ENCODE measurements at regions not wholly inside any gene's neighbourhood (a gene's known extent, or its start where the extent isn't known, plus 50 kb on each side); places are given as distances from the start of the nearest gene placed in this dataset.
"Not testable (repeated sequence)": the region's sequence is repeated elsewhere in the genome, so short reads cannot be mapped to it uniquely, and the experiment has no call there.

- TF ChIP-seq CTCF (conservative IDR thresholded peaks at IDR 0.05): no peak
- no peak for DNase-seq
- H3K4me1 ChIP-seq (ENCODE audit: control insufficient read depth, insufficient read depth, low read length): no peaks in the 10 kb centered on the region
- H3K36me3 ChIP-seq (ENCODE audit: control insufficient read depth, insufficient read depth, low read length): no peaks in the 10 kb centered on the region
- WGBS, 2 experiments (ENCODE audit: insufficient coverage in 1 of 2, insufficient read length in 1 of 2): 89 to 98% methylated on average over 5 to 6 of the region's 6 CpGs
- no peak overlapping the region for H3K4me3 ChIP-seq (ENCODE audit: low read length)
- no peak overlapping the region for H3K4me3 Mint-ChIP-seq
- H3K36me3 Mint-ChIP-seq (ENCODE audit: low read depth): no peaks in the 10 kb centered on the region
- no peaks in the 10 kb centered on the region for H3K27me3 Mint-ChIP-seq (ENCODE audit: insufficient read depth)
- H3K9me3 ChIP-seq (ENCODE audit: control insufficient read depth, low read length): no peaks in the 10 kb centered on the region
- no peaks in the 10 kb centered on the region for H3K27me3 ChIP-seq (ENCODE audit: control insufficient read depth, insufficient read depth, low read length, poor library complexity, severe bottlenecking)
- H3K9ac ChIP-seq (ENCODE audit: extremely low read depth, low read length, poor library complexity, severe bottlenecking): no peak overlapping the region
- H3K27ac ChIP-seq (ENCODE audit: low read depth, low read length): no peak overlapping the region
- peaks cover 3% of the 10 kb centered on the region for H3K9me3 Mint-ChIP-seq
- no peaks in the 10 kb centered on the region for H3K4me1 Mint-ChIP-seq
- no peak overlapping the region for H3K27ac Mint-ChIP-seq
Observed at GRCh38 chr5:112594095-112594850, 143.4 kb upstream of the APC start.

GRCh38 chr5:112594941-112595340, 142.7 kb upstream of the APC start:
- no peak overlapping the region for H3K27ac ChIP-seq (ENCODE audit: low read depth, low read length)
- no peaks in the 10 kb centered on the region for H3K4me1 Mint-ChIP-seq
- H3K9ac ChIP-seq (ENCODE audit: extremely low read depth, low read length, poor library complexity, severe bottlenecking): no peak overlapping the region
- peaks cover 3% of the 10 kb centered on the region for H3K9me3 Mint-ChIP-seq
- H3K9me3 ChIP-seq (ENCODE audit: control insufficient read depth, low read length): no peaks in the 10 kb centered on the region
- H3K36me3 Mint-ChIP-seq (ENCODE audit: low read depth): no peaks in the 10 kb centered on the region
- no peak overlapping the region for H3K4me3 Mint-ChIP-seq
- DNase-seq: no peak
- no peak for TF ChIP-seq CTCF (conservative IDR thresholded peaks at IDR 0.05)
- 96 to 100% methylated on average over 1 of the region's 1 CpG for WGBS, 2 experiments (ENCODE audit: insufficient coverage in 1 of 2, insufficient read length in 1 of 2)
- H3K4me1 ChIP-seq (ENCODE audit: control insufficient read depth, insufficient read depth, low read length): no peaks in the 10 kb centered on the region
- H3K27me3 Mint-ChIP-seq (ENCODE audit: insufficient read depth): no peaks in the 10 kb centered on the region
- H3K36me3 ChIP-seq (ENCODE audit: control insufficient read depth, insufficient read depth, low read length): no peaks in the 10 kb centered on the region
- H3K4me3 ChIP-seq (ENCODE audit: low read length): no peak overlapping the region
- no peaks in the 10 kb centered on the region for H3K27me3 ChIP-seq (ENCODE audit: control insufficient read depth, insufficient read depth, low read length, poor library complexity, severe bottlenecking)
- H3K27ac Mint-ChIP-seq: no peak overlapping the region

DNA sequence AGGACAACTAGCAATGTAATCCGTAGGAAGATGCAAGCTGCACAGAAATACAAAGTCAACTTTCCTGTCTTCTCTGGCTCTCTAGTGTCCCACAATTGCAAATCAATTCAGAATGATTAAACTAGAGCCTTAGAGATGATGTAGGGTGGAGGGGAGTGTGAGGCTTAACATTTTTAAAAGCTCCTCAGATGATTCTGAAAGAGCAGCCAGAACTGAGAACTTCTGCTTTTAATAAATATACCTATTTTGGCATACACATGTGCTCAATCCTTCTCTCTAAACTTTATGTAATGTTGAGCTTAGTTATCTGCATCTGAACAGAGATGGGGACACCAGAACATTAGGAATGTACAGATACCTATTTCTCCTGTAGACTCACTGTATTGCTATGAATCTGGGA, 139.9 kb upstream of the APC start:
- H3K4me3 Mint-ChIP-seq: no peak overlapping the region
- WGBS, 2 experiments (ENCODE audit: insufficient coverage in 1 of 2, insufficient read length in 1 of 2): 82% methylated on average over 1 of the region's 1 CpG; no CpG with 5 or more reads in 1 of the 2 experiments
- no peaks in the 10 kb centered on the region for H3K27me3 Mint-ChIP-seq (ENCODE audit: insufficient read depth)

DNA sequence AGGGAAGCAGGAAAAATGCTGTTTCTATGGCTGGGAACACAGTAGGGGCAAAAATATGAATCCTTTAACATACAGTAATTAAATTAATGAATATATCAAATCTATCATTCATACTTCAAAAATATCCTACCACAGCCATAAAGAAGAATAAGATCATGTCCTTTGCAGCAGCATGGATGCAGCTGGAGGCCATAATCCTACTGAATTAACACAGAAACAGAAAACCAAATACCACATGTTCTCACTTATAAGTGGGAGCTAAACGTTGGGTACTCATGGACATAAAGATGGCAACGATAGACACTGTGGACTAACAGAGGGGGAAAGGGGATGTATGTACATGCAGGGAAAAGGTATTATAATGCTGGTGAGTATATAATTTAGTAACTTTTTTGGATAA, 137.2 kb upstream of the APC start:
- H3K4me3 Mint-ChIP-seq; H3K27ac Mint-ChIP-seq; H3K9me3 Mint-ChIP-seq; DNase-seq; H3K27me3 ChIP-seq (ENCODE audit: control insufficient read depth, insufficient read depth, low read length, poor library complexity, severe bottlenecking); H3K9ac ChIP-seq (ENCODE audit: extremely low read depth, low read length, poor library complexity, severe bottlenecking); H3K9me3 ChIP-seq (ENCODE audit: control insufficient read depth, low read length); H3K4me1 ChIP-seq (ENCODE audit: control insufficient read depth, insufficient read depth, low read length); H3K4me1 Mint-ChIP-seq; H3K36me3 ChIP-seq (ENCODE audit: control insufficient read depth, insufficient read depth, low read length); H3K4me3 ChIP-seq (ENCODE audit: low read length); H3K36me3 Mint-ChIP-seq (ENCODE audit: low read depth); H3K27me3 Mint-ChIP-seq (ENCODE audit: insufficient read depth); H3K27ac ChIP-seq (ENCODE audit: low read depth, low read length): not testable (repeated sequence)
- WGBS, 2 experiments (ENCODE audit: insufficient coverage in 1 of 2, insufficient read length in 1 of 2): 0 to 44% methylated on average over 1 to 2 of the region's 2 CpGs

More for the DNA sequence above, 139.9 kb upstream of the APC start:
- Histone ChIP-seq H3K27me3 (ENCODE audit: control insufficient read depth, insufficient read depth, low read length, poor library complexity, severe bottlenecking) (no peaks in the 10 kb centered on the region), H3K27ac (ENCODE audit: low read depth, low read length) (no peak overlapping the region), H3K4me3 (ENCODE audit: low read length) (no peak overlapping the region), H3K4me1 (ENCODE audit: control insufficient read depth, insufficient read depth, low read length) (no peaks in the 10 kb centered on the region), H3K9me3 (ENCODE audit: control insufficient read depth, low read length) (no peaks in the 10 kb centered on the region), H3K36me3 (ENCODE audit: control insufficient read depth, insufficient read depth, low read length) (no peaks in the 10 kb centered on the region), H3K9ac (ENCODE audit: extremely low read depth, low read length, poor library complexity, severe bottlenecking) (no peak overlapping the region)
- DNase-seq: no peak
- Mint-ChIP-seq H3K36me3 (ENCODE audit: low read depth) (no peaks in the 10 kb centered on the region), H3K27ac (no peak overlapping the region), H3K9me3 (no peaks in the 10 kb centered on the region), H3K4me1 (no peaks in the 10 kb centered on the region)
- no peak for TF ChIP-seq CTCF (conservative IDR thresholded peaks at IDR 0.05)
